Natural killer cell (primary cell): ENCODE measurements at regions not wholly inside any gene's neighbourhood (a gene's known extent, or its start where the extent isn't known, plus 50 kb on each side); places are given as distances from the start of the nearest gene placed in this dataset.

Experiments used
- ATAC-seq, 3 donors: fragments of 150-1000 bp in 2 of 3; fragments of 200-7000 bp in 1 of 3; cut with Tn5 transposase; 1 replicate in 1 of 3; 2 replicates in 2 of 3; pipeline ENCODE4 v1.10.0; 2021; ENCODE audit warnings: mild to moderate bottlenecking in 2 of 3, moderate library complexity in 2 of 3
- DNase-seq, 2 donors: peaks; one replicate each; pipeline versions ENCODE4 v3.0.0 to v3.0.0-alpha.2; 2013 to 2021; ENCODE audit warnings: mixed read lengths in 1 of 2
- H3K27ac ChIP-seq: one replicate; pipeline ENCODE4 v1.5.1; 2013; ENCODE audit warnings: mild to moderate bottlenecking, low read length
- H3K27me3 ChIP-seq: one replicate; pipeline ENCODE4 v1.6.1; 2013; ENCODE audit warnings: low read length; ENCODE audit not compliant: control insufficient read depth, insufficient read depth
- H3K36me3 ChIP-seq: one replicate; pipeline ENCODE4 v1.6.1; 2013; ENCODE audit warnings: low read length; ENCODE audit not compliant: control insufficient read depth, insufficient read depth
- H3K4me1 ChIP-seq: one replicate; pipeline ENCODE4 v1.6.1; 2013; ENCODE audit warnings: low read length; ENCODE audit not compliant: control insufficient read depth, insufficient read depth
- H3K4me3 ChIP-seq: one replicate; pipeline ENCODE4 v1.5.1; 2013; ENCODE audit warnings: low read length
- H3K9me3 ChIP-seq: one replicate; pipeline ENCODE4 v1.6.1; 2013; ENCODE audit warnings: low read length; ENCODE audit not compliant: control insufficient read depth, insufficient read depth
- H3K27ac Mint-ChIP-seq, 2 donors: one replicate each; pipeline ENCODE4 v1.8.0; 2022; ENCODE audit warnings: mild to moderate bottlenecking in 2 of 2, mixed read lengths in 2 of 2, moderate library complexity in 1 of 2
- H3K27me3 Mint-ChIP-seq, 2 donors: one replicate each; pipeline ENCODE4 v1.8.0; 2022; ENCODE audit warnings: low read depth in 2 of 2, mixed read lengths in 2 of 2
- H3K36me3 Mint-ChIP-seq: one replicate; pipeline ENCODE4 v1.8.0; 2022; ENCODE audit warnings: mixed read lengths
- H3K4me1 Mint-ChIP-seq, 2 donors: one replicate each; pipeline ENCODE4 v1.8.0; 2022; ENCODE audit warnings: mixed read lengths in 2 of 2
- H3K4me3 Mint-ChIP-seq: one replicate; pipeline ENCODE4 v1.8.0; 2022; ENCODE audit warnings: mild to moderate bottlenecking, moderate library complexity, mixed read lengths
- H3K9me3 Mint-ChIP-seq, 2 donors: one replicate each; pipeline ENCODE4 v1.8.0; 2022; ENCODE audit warnings: mixed read lengths in 2 of 2
- CTCF ChIP-seq: fragments of 200-600 bp; IDR thresholded peaks from one replicate; pipeline ENCODE4 v1.8.0; 2022; ENCODE audit warnings: antibody characterized with exemption
- WGBS: methylation state at CpG from one replicate; pipeline ENCODE4 v1.1.7; 2013; ENCODE audit warnings: missing lambda C conversion rate; ENCODE audit not compliant: insufficient coverage; 5-methylcytosine and 5-hydroxymethylcytosine counted together
- intact Hi-C: fragments of 100-400 bp; cut with micrococcal nuclease; formaldehyde crosslinking; loops from one replicate; pipeline ENCODE4 v1.14.2; 2022

- no peaks in the 10 kb centered on the region for H3K27me3 Mint-ChIP-seq
Measured at GRCh38 chr7:84799106-84799505, 387.8 kb downstream of the SEMA3D start.

GRCh38 chr7:84792231-84792893 lies 394.5 kb downstream of the SEMA3D start:
- peaks cover 2% of the 10 kb centered on the region for H3K36me3 Mint-ChIP-seq
- DNase-seq (no peak), ATAC-seq (no peak)
- intact Hi-C loops, result no loop called here
- Histone ChIP-seq H3K9me3 (no peaks in the 10 kb centered on the region), H3K4me3 (no peak overlapping the region), H3K27ac (no peak overlapping the region), H3K4me1 (no peaks in the 10 kb centered on the region), H3K36me3 (no peaks in the 10 kb centered on the region), H3K27me3 (no peaks in the 10 kb centered on the region)
- H3K4me3 Mint-ChIP-seq, result no peak overlapping the region
- H3K4me1 Mint-ChIP-seq, result no peaks in the 10 kb centered on the region
- 54% methylated on average over 6 of the region's 8 CpGs for WGBS
- no peak overlapping the region for H3K27ac Mint-ChIP-seq
- no peak for TF ChIP-seq CTCF
- H3K27me3 Mint-ChIP-seq, result no peaks in the 10 kb centered on the region
- H3K9me3 Mint-ChIP-seq, result peaks cover 2 to 9% of the 10 kb centered on the region in 2 donors

More at GRCh38 chr7:84799106-84799505, 387.8 kb downstream of the SEMA3D start:
- no peak overlapping the region for H3K27ac Mint-ChIP-seq
- DNase-seq, result no peak
- intact Hi-C loops, result no loop called here
- peaks cover 12% of the 10 kb centered on the region in 2 donors for H3K9me3 Mint-ChIP-seq
- H3K36me3 Mint-ChIP-seq, result peaks cover 5% of the 10 kb centered on the region
- no peaks in the 10 kb centered on the region for H3K27me3 ChIP-seq
- H3K36me3 ChIP-seq, result no peaks in the 10 kb centered on the region
- no peaks in the 10 kb centered on the region for H3K4me1 Mint-ChIP-seq
- no peaks in the 10 kb centered on the region for H3K4me1 ChIP-seq
- no peak overlapping the region for H3K4me3 ChIP-seq
- 70% methylated on average over 2 of the region's 4 CpGs for WGBS
- ATAC-seq, result no peak
- no peaks in the 10 kb centered on the region for H3K9me3 ChIP-seq
- TF ChIP-seq CTCF, result no peak
- H3K27ac ChIP-seq, result no peak overlapping the region
- H3K4me3 Mint-ChIP-seq, result no peak overlapping the region

- Mint-ChIP-seq H3K27me3 (no peaks in the 10 kb centered on the region), H3K27ac (no peak overlapping the region), H3K9me3 (peaks cover under 1 to 3% of the 10 kb centered on the region in 2 donors), H3K4me1 (no peaks in the 10 kb centered on the region), H3K4me3 (no peak overlapping the region), H3K36me3 (no peaks in the 10 kb centered on the region)
- 68% methylated on average over 2 of the region's 2 CpGs for WGBS
- Histone ChIP-seq H3K27me3 (no peaks in the 10 kb centered on the region), H3K36me3 (no peaks in the 10 kb centered on the region), H3K9me3 (no peaks in the 10 kb centered on the region), H3K27ac (no peak overlapping the region), H3K4me1 (no peaks in the 10 kb centered on the region), H3K4me3 (no peak overlapping the region)
- no peak for ATAC-seq
- intact Hi-C loops, result no loop called here
- TF ChIP-seq CTCF, result no peak
- DNase-seq, result no peak
Measured at GRCh38 chr7:84790882-84791281, 396.0 kb downstream of the SEMA3D start.

GRCh38 chr7:84786073-84786472 lies 400.8 kb downstream of the SEMA3D start:
- Mint-ChIP-seq H3K4me3 (no peak overlapping the region), H3K27ac (no peak overlapping the region), H3K4me1 (no peaks in the 10 kb centered on the region), H3K27me3 (no peaks in the 10 kb centered on the region), H3K36me3 (no peaks in the 10 kb centered on the region), H3K9me3 (peaks cover under 1 to 1% of the 10 kb centered on the region in 2 donors)
- whole genome bisulfite sequencing, result 62% methylated on average over 2 of the region's 2 CpGs
- H3K36me3 ChIP-seq, result no peaks in the 10 kb centered on the region
- no peak for ATAC-seq
- H3K27me3 ChIP-seq, result no peaks in the 10 kb centered on the region
- H3K4me3 ChIP-seq, result no peak overlapping the region
- H3K27ac ChIP-seq, result no peak overlapping the region
- no peak for TF ChIP-seq CTCF
- no peak for DNase-seq
- H3K4me1 ChIP-seq, result no peaks in the 10 kb centered on the region
- no peaks in the 10 kb centered on the region for H3K9me3 ChIP-seq
- intact Hi-C loops, result no loop called here
